Tibial nerve (tissue), 4 donors: ENCODE measurements at regions not wholly inside any gene's neighbourhood (a gene's known extent, or its start where the extent isn't known, plus 50 kb on each side); places are given as distances from the start of the nearest gene placed in this dataset.
"Not testable (repeated sequence)": the region's sequence is repeated elsewhere in the genome, so short reads cannot be mapped to it uniquely, and the experiment has no call there.

ENCODE experiments used
- DNase-seq, 2 donors: peaks; one replicate each; pipeline ENCODE4 v3.0.0-alpha.2; 2019; ENCODE audit warnings: low spot score in 2 of 2
- H3K27ac ChIP-seq, 4 donors: fragments of 200-600 bp; sonication (generic) in 3 of 4; one replicate each; pipeline ENCODE4 v1.5.1; 2017 to 2019; ENCODE audit warnings: mild to moderate bottlenecking in 1 of 4
- H3K27me3 ChIP-seq, 2 donors: fragments of 200-600 bp; sonication (generic) in 1 of 2; one replicate each; pipeline versions ENCODE4 v1.5.1 to v1.6.0; 2017 to 2019
- H3K36me3 ChIP-seq, 3 donors: fragments of 200-600 bp; sonication (generic); one replicate each; pipeline ENCODE4 v1.5.1; 2018 to 2019
- H3K4me1 ChIP-seq, 4 donors: fragments of 200-600 bp; sonication (generic) in 3 of 4; one replicate each; pipeline ENCODE4 v1.5.1; 2017 to 2019
- H3K4me3 ChIP-seq, 4 donors: fragments of 200-600 bp; sonication (generic) in 3 of 4; one replicate each; pipeline ENCODE4 v1.5.1; 2017 to 2019; ENCODE audit warnings: mild to moderate bottlenecking in 1 of 4, moderate library complexity in 1 of 4
- H3K9me3 ChIP-seq, 4 donors: fragments of 200-600 bp; sonication (generic) in 3 of 4; one replicate each; pipeline ENCODE4 v1.5.1; 2017 to 2019
- EP300 ChIP-seq, 2 donors: sonication (generic); formaldehyde crosslinking; IDR thresholded peaks; one replicate each; pipeline ENCODE4 v1.6.1; 2017; ENCODE audit warnings: antibody characterized with exemption in 2 of 2, mild to moderate bottlenecking in 1 of 2
- POLR2A ChIP-seq, 2 donors: fragments of 450-650 bp; IDR thresholded peaks; one replicate each; pipeline ENCODE4 v1.6.1; 2017; ENCODE audit warnings: antibody characterized with exemption in 2 of 2, mild to moderate bottlenecking in 2 of 2, moderate library complexity in 2 of 2
- WGBS, 2 donors: methylation state at CpG; one replicate each; pipeline ENCODE4 v1.1.5; 2018; 5-methylcytosine and 5-hydroxymethylcytosine counted together
- TF ChIP-seq, protein P1 (sequence below), 5 experiments: fragments of 200-600 bp in 3 of 5; fragments of 450-650 bp in 2 of 5; sonication (generic) in 3 of 5; IDR thresholded peaks; one replicate each; pipeline ENCODE4 v1.5.1; 2016 to 2019; ENCODE audit warnings: antibody characterized with exemption in 5 of 5, mild to moderate bottlenecking in 3 of 5, moderate library complexity in 2 of 5

DNA sequence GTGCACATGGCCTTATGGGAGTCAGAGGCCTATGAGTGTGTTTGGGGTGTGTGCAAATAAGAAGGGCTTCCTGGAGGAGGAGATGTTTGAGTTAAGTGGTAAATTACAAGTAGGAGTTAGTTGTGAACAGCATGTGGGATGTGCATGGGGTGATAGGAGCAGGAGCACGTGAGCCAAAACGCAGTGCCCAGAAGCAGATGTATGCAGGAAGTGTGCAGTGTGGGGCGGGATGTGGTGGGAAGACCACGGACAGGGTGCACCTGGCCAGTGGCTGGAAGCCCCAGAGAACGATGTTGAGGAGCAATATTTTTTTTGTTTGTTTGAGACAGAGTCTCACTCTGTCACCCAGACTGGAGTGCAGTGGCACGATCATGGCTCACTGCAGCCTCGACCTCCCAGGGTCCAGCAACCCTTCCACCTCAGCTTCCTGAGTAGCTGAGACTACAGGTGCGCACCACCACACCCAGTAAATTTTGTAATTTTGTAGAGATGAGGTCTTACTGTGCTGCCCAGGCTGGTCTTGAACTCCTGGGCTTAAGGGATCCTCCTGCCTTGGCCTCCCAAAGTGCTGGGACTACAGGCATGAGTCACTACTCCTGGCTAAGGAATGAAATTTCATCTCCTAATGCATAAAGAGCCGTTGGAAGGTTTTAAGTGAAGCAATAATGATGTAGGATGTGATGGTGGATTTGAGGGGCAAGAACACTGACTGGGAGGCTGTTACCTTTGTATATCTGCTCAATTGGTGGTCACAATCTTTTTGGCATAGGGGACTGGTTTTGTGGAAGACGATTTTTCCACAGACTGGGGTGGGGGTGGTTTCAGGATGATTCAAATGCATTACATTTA is 78.4 kb downstream of the LYZL2 start:
- 82 to 88% methylated on average over 10 of the region's 10 CpGs for WGBS, 2 donors
- TF ChIP-seq POLR2A (IDR thresholded peaks at IDR 0.05): no peak
- TF ChIP-seq EP300 (IDR thresholded peaks at IDR 0.05): no peak
- TF ChIP-seq, protein P1, sequence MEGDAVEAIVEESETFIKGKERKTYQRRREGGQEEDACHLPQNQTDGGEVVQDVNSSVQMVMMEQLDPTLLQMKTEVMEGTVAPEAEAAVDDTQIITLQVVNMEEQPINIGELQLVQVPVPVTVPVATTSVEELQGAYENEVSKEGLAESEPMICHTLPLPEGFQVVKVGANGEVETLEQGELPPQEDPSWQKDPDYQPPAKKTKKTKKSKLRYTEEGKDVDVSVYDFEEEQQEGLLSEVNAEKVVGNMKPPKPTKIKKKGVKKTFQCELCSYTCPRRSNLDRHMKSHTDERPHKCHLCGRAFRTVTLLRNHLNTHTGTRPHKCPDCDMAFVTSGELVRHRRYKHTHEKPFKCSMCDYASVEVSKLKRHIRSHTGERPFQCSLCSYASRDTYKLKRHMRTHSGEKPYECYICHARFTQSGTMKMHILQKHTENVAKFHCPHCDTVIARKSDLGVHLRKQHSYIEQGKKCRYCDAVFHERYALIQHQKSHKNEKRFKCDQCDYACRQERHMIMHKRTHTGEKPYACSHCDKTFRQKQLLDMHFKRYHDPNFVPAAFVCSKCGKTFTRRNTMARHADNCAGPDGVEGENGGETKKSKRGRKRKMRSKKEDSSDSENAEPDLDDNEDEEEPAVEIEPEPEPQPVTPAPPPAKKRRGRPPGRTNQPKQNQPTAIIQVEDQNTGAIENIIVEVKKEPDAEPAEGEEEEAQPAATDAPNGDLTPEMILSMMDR (IDR thresholded peaks at IDR 0.05): no peak
- DNase-seq: no peak
- no peak overlapping the region for H3K27ac ChIP-seq
- no peak overlapping the region for H3K4me3 ChIP-seq
- H3K27me3 ChIP-seq: no peaks in the 10 kb centered on the region
- H3K4me1 ChIP-seq: peaks cover 0 to 20% (median 5%) of the 10 kb centered on the region in 4 donors
- no peaks in the 10 kb centered on the region for H3K36me3 ChIP-seq
- H3K9me3 ChIP-seq: no peaks in the 10 kb centered on the region

- not testable (repeated sequence) for DNase-seq, H3K4me3 ChIP-seq, H3K36me3 ChIP-seq, H3K9me3 ChIP-seq, H3K27me3 ChIP-seq
- H3K4me1 ChIP-seq: peaks cover 0 to 13% (median 5%) of the 10 kb centered on the region in 4 donors
- 86 to 88% methylated on average over 6 of the region's 6 CpGs for WGBS, 2 donors
- peak overlapping the region in 1 of 4 donors; percentile 19 for H3K27ac ChIP-seq
These were observed 80.3 kb downstream of the LYZL2 start for GRCh38 chr10:30549134-30549687.

- no peaks in the 10 kb centered on the region for H3K4me1 ChIP-seq
- no peaks in the 10 kb centered on the region for H3K36me3 ChIP-seq
- no peaks in the 10 kb centered on the region for H3K9me3 ChIP-seq
- DNase-seq: no peak
- 75% methylated on average over 9 of the region's 9 CpGs for WGBS, 2 donors
- no peak overlapping the region for H3K27ac ChIP-seq
- H3K27me3 ChIP-seq: no peaks in the 10 kb centered on the region
- TF ChIP-seq, protein P1 (IDR thresholded peaks at IDR 0.05): no peak
- TF ChIP-seq POLR2A (IDR thresholded peaks at IDR 0.05): no peak
- TF ChIP-seq EP300 (IDR thresholded peaks at IDR 0.05): no peak
- no peak overlapping the region for H3K4me3 ChIP-seq
These were observed 83.0 kb downstream of the LYZL2 start for GRCh38 chr10:30546511-30546910.

GRCh38 chr10:30542895-30543288 is 86.7 kb downstream of the LYZL2 start:
- no peak overlapping the region for H3K4me3 ChIP-seq
- DNase-seq: no peak
- no peaks in the 10 kb centered on the region for H3K36me3 ChIP-seq
- peaks cover 0 to 6% (median 0%) of the 10 kb centered on the region in 4 donors for H3K9me3 ChIP-seq
- no peaks in the 10 kb centered on the region for H3K4me1 ChIP-seq
- no peaks in the 10 kb centered on the region for H3K27me3 ChIP-seq
- no peak for TF ChIP-seq POLR2A (IDR thresholded peaks at IDR 0.05)
- H3K27ac ChIP-seq: peak overlapping the region in 1 of 4 donors; percentile 25
- 89 to 95% methylated on average over 3 of the region's 3 CpGs for WGBS, 2 donors

- 71 to 73% methylated on average over 14 of the region's 14 CpGs for WGBS, 2 donors
- peaks cover 0 to 6% (median 0%) of the 10 kb centered on the region in 4 donors for H3K9me3 ChIP-seq
- no peaks in the 10 kb centered on the region for H3K4me1 ChIP-seq
- no peak for TF ChIP-seq POLR2A (IDR thresholded peaks at IDR 0.05)
- TF ChIP-seq, protein P1 (IDR thresholded peaks at IDR 0.05): no peak
- TF ChIP-seq EP300 (IDR thresholded peaks at IDR 0.05): no peak
- DNase-seq: no peak
- H3K4me3 ChIP-seq: no peak overlapping the region
- H3K36me3 ChIP-seq: no peaks in the 10 kb centered on the region
- H3K27me3 ChIP-seq: no peaks in the 10 kb centered on the region
- peak overlapping the region in 1 of 4 donors; percentile 17 for H3K27ac ChIP-seq
These were observed 87.3 kb downstream of the LYZL2 start for GRCh38 chr10:30542001-30542894.
